Progenitor cell of endocrine pancreas (in vitro differentiated cells): ENCODE measurements at regions not wholly inside any gene's neighbourhood (a gene's known extent, or its start where the extent isn't known, plus 50 kb on each side); places are given as distances from the start of the nearest gene placed in this dataset.

Source experiments
- DNase-seq: peaks from one replicate; pipeline ENCODE4 v3.0.0; 2021; ENCODE audit warnings: low spot score; ENCODE audit not compliant: unreplicated experiment
- H3K27ac Mint-ChIP-seq: 2 replicates; pipeline ENCODE4 v1.8.0; 2021; ENCODE audit warnings: mild to moderate bottlenecking, moderate library complexity, mixed read lengths
- H3K27me3 Mint-ChIP-seq: 2 replicates; pipeline ENCODE4 v1.8.0; 2021; ENCODE audit warnings: mixed read lengths
- H3K36me3 Mint-ChIP-seq: 2 replicates; pipeline ENCODE4 v1.8.0; 2022; ENCODE audit warnings: mixed read lengths; ENCODE audit not compliant: insufficient read depth
- H3K4me1 Mint-ChIP-seq: 2 replicates; pipeline ENCODE4 v1.8.0; 2021; ENCODE audit warnings: low read depth, mixed read lengths
- H3K4me3 Mint-ChIP-seq: 2 replicates; pipeline ENCODE4 v1.8.0; 2021; ENCODE audit warnings: low read depth, mild to moderate bottlenecking, moderate library complexity, mixed read lengths
- H3K9me3 Mint-ChIP-seq: 2 replicates; pipeline ENCODE4 v1.8.0; 2021; ENCODE audit warnings: low read depth, mixed read lengths
- CTCF ChIP-seq: fragments of 200-600 bp; sonication (generic); IDR thresholded peaks from one replicate; pipeline ENCODE4 v1.5.0; 2021; ENCODE audit warnings: antibody characterized with exemption, mild to moderate bottlenecking; ENCODE audit not compliant: unreplicated experiment

- no peaks in the 10 kb centered on the region for H3K9me3 Mint-ChIP-seq
- H3K4me1 Mint-ChIP-seq: peaks cover 9% of the 10 kb centered on the region
- H3K36me3 Mint-ChIP-seq: no peaks in the 10 kb centered on the region
- no peak overlapping the region for H3K27ac Mint-ChIP-seq
- no peak for DNase-seq
- peaks cover 14% of the 10 kb centered on the region for H3K27me3 Mint-ChIP-seq
- H3K4me3 Mint-ChIP-seq: no peak overlapping the region
- no peak for TF ChIP-seq CTCF
Measured at GRCh38 chr10:61248013-61248412, 205.2 kb downstream of the TMEM26 start.

GRCh38 chr10:61244261-61244775, 208.9 kb downstream of the TMEM26 start:
- Mint-ChIP-seq H3K4me1 (no peaks in the 10 kb centered on the region), H3K27ac (no peak overlapping the region), H3K27me3 (peaks cover 14% of the 10 kb centered on the region), H3K4me3 (no peak overlapping the region), H3K36me3 (no peaks in the 10 kb centered on the region), H3K9me3 (no peaks in the 10 kb centered on the region)
- no peak for DNase-seq
- TF ChIP-seq CTCF: no peak

- no peak overlapping the region for H3K27ac Mint-ChIP-seq
- H3K4me3 Mint-ChIP-seq: no peak overlapping the region
- no peaks in the 10 kb centered on the region for H3K27me3 Mint-ChIP-seq
- H3K9me3 Mint-ChIP-seq: peaks cover 29% of the 10 kb centered on the region
- TF ChIP-seq CTCF: no peak
- H3K4me1 Mint-ChIP-seq: no peaks in the 10 kb centered on the region
- DNase-seq: no peak
- no peaks in the 10 kb centered on the region for H3K36me3 Mint-ChIP-seq
Measured at GRCh38 chr10:61232780-61233179, 220.4 kb downstream of the TMEM26 start.

- Mint-ChIP-seq H3K9me3 (peaks cover 14% of the 10 kb centered on the region), H3K36me3 (no peaks in the 10 kb centered on the region), H3K27me3 (peaks cover 2% of the 10 kb centered on the region), H3K4me3 (no peak overlapping the region), H3K27ac (no peak overlapping the region), H3K4me1 (no peaks in the 10 kb centered on the region)
- TF ChIP-seq CTCF: no peak
- no peak for DNase-seq
Measured at GRCh38 chr10:61225939-61226338, 227.2 kb downstream of the TMEM26 start.

- Mint-ChIP-seq H3K4me3 (no peak overlapping the region), H3K9me3 (peaks cover 8% of the 10 kb centered on the region), H3K27ac (no peak overlapping the region), H3K27me3 (peaks cover 2% of the 10 kb centered on the region), H3K4me1 (no peaks in the 10 kb centered on the region), H3K36me3 (no peaks in the 10 kb centered on the region)
- no peak for TF ChIP-seq CTCF
- DNase-seq: no peak
Measured at GRCh38 chr10:61223576-61223975, 229.6 kb downstream of the TMEM26 start.
